Progenitor cell of endocrine pancreas (in vitro differentiated cells): ENCODE measurements at regions not wholly inside any gene's neighbourhood (a gene's known extent, or its start where the extent isn't known, plus 50 kb on each side); places are given as distances from the start of the nearest gene placed in this dataset.

ENCODE experiments used
- DNase-seq: peaks from one replicate; pipeline ENCODE4 v3.0.0; 2021; ENCODE audit warnings: low spot score; ENCODE audit not compliant: unreplicated experiment
- H3K27ac Mint-ChIP-seq: 2 replicates; pipeline ENCODE4 v1.8.0; 2021; ENCODE audit warnings: mild to moderate bottlenecking, moderate library complexity, mixed read lengths
- H3K27me3 Mint-ChIP-seq: 2 replicates; pipeline ENCODE4 v1.8.0; 2021; ENCODE audit warnings: mixed read lengths
- H3K36me3 Mint-ChIP-seq: 2 replicates; pipeline ENCODE4 v1.8.0; 2022; ENCODE audit warnings: mixed read lengths; ENCODE audit not compliant: insufficient read depth
- H3K4me1 Mint-ChIP-seq: 2 replicates; pipeline ENCODE4 v1.8.0; 2021; ENCODE audit warnings: low read depth, mixed read lengths
- H3K4me3 Mint-ChIP-seq: 2 replicates; pipeline ENCODE4 v1.8.0; 2021; ENCODE audit warnings: low read depth, mild to moderate bottlenecking, moderate library complexity, mixed read lengths
- H3K9me3 Mint-ChIP-seq: 2 replicates; pipeline ENCODE4 v1.8.0; 2021; ENCODE audit warnings: low read depth, mixed read lengths
- TF ChIP-seq, protein P1 (sequence below): fragments of 200-600 bp; sonication (generic); IDR thresholded peaks from one replicate; pipeline ENCODE4 v1.5.0; 2021; ENCODE audit warnings: antibody characterized with exemption, mild to moderate bottlenecking; ENCODE audit not compliant: unreplicated experiment

DNA sequence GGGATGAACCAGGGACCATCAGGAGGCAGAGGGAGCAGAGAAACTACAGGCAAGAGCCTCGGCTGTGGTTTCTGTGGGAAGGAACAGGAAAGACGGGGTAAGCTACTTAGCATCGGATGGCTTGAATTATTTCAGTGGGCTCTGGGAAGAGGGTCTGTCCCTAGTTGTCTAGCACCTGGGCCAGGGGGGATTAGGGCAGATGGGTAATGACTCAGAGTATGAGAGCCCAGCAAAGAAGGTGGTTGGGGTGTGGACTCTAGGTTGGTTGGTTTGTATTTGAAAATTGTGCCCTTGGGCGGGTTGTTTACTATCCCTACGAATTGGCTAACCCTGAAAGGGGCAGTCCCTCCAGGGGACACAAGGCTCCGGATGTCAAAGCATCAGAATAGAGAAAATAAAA lies 148.5 kb upstream of the TAB2 start:
- H3K27ac Mint-ChIP-seq = no peak overlapping the region
- TF ChIP-seq, protein P1, sequence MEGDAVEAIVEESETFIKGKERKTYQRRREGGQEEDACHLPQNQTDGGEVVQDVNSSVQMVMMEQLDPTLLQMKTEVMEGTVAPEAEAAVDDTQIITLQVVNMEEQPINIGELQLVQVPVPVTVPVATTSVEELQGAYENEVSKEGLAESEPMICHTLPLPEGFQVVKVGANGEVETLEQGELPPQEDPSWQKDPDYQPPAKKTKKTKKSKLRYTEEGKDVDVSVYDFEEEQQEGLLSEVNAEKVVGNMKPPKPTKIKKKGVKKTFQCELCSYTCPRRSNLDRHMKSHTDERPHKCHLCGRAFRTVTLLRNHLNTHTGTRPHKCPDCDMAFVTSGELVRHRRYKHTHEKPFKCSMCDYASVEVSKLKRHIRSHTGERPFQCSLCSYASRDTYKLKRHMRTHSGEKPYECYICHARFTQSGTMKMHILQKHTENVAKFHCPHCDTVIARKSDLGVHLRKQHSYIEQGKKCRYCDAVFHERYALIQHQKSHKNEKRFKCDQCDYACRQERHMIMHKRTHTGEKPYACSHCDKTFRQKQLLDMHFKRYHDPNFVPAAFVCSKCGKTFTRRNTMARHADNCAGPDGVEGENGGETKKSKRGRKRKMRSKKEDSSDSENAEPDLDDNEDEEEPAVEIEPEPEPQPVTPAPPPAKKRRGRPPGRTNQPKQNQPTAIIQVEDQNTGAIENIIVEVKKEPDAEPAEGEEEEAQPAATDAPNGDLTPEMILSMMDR = no peak
- no peak for DNase-seq
- H3K4me1 Mint-ChIP-seq = peaks cover 2% of the 10 kb centered on the region
- no peaks in the 10 kb centered on the region for H3K36me3 Mint-ChIP-seq
- H3K4me3 Mint-ChIP-seq = no peak overlapping the region
- H3K27me3 Mint-ChIP-seq = peaks cover 85% of the 10 kb centered on the region
- no peaks in the 10 kb centered on the region for H3K9me3 Mint-ChIP-seq

DNA sequence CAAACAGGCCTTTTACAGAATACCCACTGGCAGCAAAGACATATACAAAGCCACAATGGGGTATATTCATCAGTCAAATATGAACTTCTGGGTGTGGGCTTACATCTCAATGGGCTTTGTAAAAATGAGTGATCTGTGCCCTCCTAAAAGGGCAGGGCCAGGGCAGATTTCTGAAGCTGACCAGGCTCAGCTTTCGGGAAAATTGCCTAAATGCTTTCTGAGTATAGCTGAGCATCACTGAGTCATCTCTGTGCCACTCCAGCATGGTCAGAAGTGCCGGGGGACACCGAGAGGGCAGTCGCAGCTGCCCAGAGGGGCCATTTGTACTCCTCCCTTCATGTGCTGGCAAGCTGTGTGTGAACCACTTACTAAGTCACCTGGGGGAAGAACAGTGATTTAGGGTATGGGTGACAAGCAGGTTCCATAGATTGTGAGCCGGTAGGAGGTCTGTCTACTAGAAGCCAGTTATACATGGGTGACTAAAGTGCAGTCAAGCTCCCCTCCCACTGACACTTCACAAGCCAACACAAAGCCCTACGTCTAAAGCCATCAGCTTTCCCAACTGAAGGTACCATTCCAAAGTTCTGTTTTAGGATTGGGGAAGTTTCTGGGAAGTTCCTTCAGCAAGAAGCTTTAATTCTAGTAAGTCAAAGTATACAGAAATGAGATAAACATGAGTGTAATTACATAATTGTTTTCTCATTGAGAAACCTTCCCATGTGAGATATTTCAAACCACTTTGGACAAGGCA lies 147.6 kb upstream of the TAB2 start:
- Mint-ChIP-seq H3K4me3 (no peak overlapping the region), H3K4me1 (peaks cover 2% of the 10 kb centered on the region), H3K36me3 (no peaks in the 10 kb centered on the region), H3K9me3 (no peaks in the 10 kb centered on the region), H3K27ac (no peak overlapping the region), H3K27me3 (peaks cover 88% of the 10 kb centered on the region)
- no peak for DNase-seq
- TF ChIP-seq, protein P1 = no peak

DNA sequence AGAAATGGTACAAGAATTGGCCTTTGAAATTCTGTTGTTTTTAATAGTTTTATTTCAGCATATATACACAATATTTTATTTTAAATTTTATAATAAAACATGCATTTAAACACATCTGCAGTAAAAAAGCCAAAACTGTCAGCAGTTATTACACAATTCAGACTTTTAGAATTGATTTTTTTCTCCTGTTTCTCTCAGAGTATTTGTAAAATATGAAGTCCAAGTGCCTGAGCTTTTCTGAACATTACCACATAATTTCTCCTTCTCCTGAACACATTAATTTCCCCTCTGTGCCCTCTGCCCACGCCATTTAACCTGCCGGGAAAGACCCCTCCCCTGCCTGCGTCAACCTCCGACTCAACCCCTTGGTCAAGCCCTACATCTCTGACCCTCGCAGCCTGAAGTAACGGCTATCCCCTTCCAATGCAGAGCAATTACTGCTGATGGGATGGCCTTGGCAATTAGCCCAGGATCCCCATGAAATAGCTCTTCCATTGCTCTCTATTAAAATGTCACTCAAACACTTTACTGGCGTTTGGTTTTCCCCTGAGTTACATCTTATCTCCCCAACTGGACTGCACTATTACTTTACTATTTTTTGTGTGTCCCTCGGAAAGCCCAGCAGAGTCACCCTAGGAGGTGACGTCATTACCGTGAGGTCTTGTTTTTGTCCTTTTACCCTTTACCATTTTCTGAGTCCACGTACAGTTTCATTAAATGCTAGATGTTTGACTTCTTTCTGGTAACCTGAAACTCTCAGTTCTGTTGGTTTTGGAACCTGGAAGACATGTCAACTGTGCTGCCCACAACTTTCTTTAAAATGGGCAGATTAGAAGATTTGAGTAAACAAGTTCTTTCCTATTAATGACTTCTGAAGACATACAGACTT lies 146.7 kb upstream of the TAB2 start:
- TF ChIP-seq, protein P1 = no peak
- peaks cover 2% of the 10 kb centered on the region for H3K4me1 Mint-ChIP-seq
- DNase-seq = no peak
- H3K27me3 Mint-ChIP-seq = peaks cover 85% of the 10 kb centered on the region
- H3K36me3 Mint-ChIP-seq = no peaks in the 10 kb centered on the region
- H3K4me3 Mint-ChIP-seq = no peak overlapping the region
- H3K9me3 Mint-ChIP-seq = no peaks in the 10 kb centered on the region
- H3K27ac Mint-ChIP-seq = peak overlapping the region; percentile 49

DNA sequence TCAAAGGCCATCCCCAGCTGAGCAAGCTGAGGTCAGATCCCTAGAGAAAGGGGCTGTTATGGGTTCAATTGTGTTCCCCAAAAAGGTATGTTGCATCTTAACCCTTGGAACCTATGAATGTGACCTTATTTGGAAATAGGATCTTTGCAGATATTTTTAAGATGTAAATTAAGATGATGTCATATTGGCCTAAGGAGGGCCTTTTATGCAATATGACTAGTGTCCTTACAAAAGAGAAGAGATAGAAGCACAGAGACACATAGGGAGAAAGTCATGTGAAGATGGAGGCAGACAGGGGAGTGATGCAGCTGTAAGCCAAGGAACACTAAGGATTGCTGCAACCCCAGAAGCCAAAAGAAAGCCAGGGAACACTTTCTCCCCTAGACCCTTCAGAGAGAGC lies 144.3 kb upstream of the TAB2 start:
- TF ChIP-seq, protein P1 = no peak
- H3K4me3 Mint-ChIP-seq = no peak overlapping the region
- peaks cover 75% of the 10 kb centered on the region for H3K27me3 Mint-ChIP-seq
- peaks cover 7% of the 10 kb centered on the region for H3K4me1 Mint-ChIP-seq
- H3K9me3 Mint-ChIP-seq = peaks cover 6% of the 10 kb centered on the region
- H3K36me3 Mint-ChIP-seq = no peaks in the 10 kb centered on the region
- no peak overlapping the region for H3K27ac Mint-ChIP-seq
- DNase-seq = no peak

DNA sequence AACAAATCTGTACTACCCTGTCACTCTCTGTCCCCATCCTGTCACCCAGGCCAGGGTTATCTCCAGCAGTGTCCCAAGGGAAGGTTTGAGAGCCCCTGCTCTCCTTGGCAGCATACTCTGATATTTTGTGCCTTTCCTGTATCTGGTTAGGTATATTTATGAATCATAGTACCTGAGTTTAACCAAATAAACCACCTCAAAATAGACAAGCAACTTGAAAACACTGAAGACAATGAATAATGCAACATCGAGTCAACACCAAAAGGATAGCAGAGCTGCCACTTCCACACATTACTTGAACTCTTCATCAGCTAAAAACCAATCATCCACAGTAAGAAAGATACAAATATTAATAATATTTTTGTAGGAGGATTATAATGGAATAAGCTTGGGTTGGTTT lies 142.6 kb upstream of the TAB2 start:
- Mint-ChIP-seq H3K27me3 (peaks cover 70% of the 10 kb centered on the region), H3K4me1 (peaks cover 7% of the 10 kb centered on the region), H3K27ac (no peak overlapping the region), H3K36me3 (no peaks in the 10 kb centered on the region), H3K9me3 (peaks cover 6% of the 10 kb centered on the region), H3K4me3 (no peak overlapping the region)
- no peak for DNase-seq
- TF ChIP-seq, protein P1 = no peak
